Frontal cortex (tissue), 3 donors: ENCODE measurements at regions not wholly inside any gene's neighbourhood (a gene's known extent, or its start where the extent isn't known, plus 50 kb on each side); places are given as distances from the start of the nearest gene placed in this dataset.
"Not testable (repeated sequence)": the region's sequence is repeated elsewhere in the genome, so short reads cannot be mapped to it uniquely, and the experiment has no call there.

Source experiments
- DNase-seq, 2 donors: peaks; one replicate each; pipeline ENCODE4 v3.0.0; 2012; ENCODE audit warnings: low spot score in 2 of 2
- FAIRE-seq: peaks from 2 replicates; lab custom pipeline; 2012; peaks lifted over from hg19 to GRCh38; lab: Jason Lieb, UNC
- donor health status: control.
- donor health status: control.
- donor health status: control.

GRCh38 chr5:13251623-13252376 is 692.7 kb downstream of the DNAH5 start:
- no peak for FAIRE-seq
- DNase-seq: no peak

- FAIRE-seq (no peak), DNase-seq (no peak)
These were observed 693.8 kb downstream of the DNAH5 start for GRCh38 chr5:13250464-13251291.

GRCh38 chr5:13249854-13250253 is 694.6 kb downstream of the DNAH5 start:
- no peak for FAIRE-seq
- DNase-seq: no peak

- no peak for DNase-seq
These were observed 696.2 kb downstream of the DNAH5 start for GRCh38 chr5:13248253-13248652.

GRCh38 chr5:13246053-13246452 is 698.4 kb downstream of the DNAH5 start:
- DNase-seq (no peak), FAIRE-seq (no peak)

More at GRCh38 chr5:13248253-13248652, 696.2 kb downstream of the DNAH5 start:
- no peak for FAIRE-seq

GRCh38 chr5:13244151-13244550 is 700.3 kb downstream of the DNAH5 start:
- FAIRE-seq (no peak), DNase-seq (no peak)

- DNase-seq (no peak), FAIRE-seq (no peak)
These were observed 717.0 kb downstream of the DNAH5 start for GRCh38 chr5:13227513-13227912.

GRCh38 chr5:13218518-13218917 is 726.0 kb downstream of the DNAH5 start:
- no peak for DNase-seq
- FAIRE-seq: no peak

GRCh38 chr5:13217636-13218035 is 726.9 kb downstream of the DNAH5 start:
- no peak for DNase-seq

GRCh38 chr5:13215806-13216205 is 728.7 kb downstream of the DNAH5 start:
- no peak for DNase-seq
- no peak for FAIRE-seq

More at GRCh38 chr5:13217636-13218035, 726.9 kb downstream of the DNAH5 start:
- FAIRE-seq: no peak

- no peak for FAIRE-seq
- DNase-seq: no peak
These were observed 729.1 kb downstream of the DNAH5 start for GRCh38 chr5:13215370-13215769.

- FAIRE-seq (no peak), DNase-seq (no peak)
These were observed 730.3 kb downstream of the DNAH5 start for GRCh38 chr5:13214182-13214581.

GRCh38 chr5:13212886-13213285 is 731.6 kb downstream of the DNAH5 start:
- DNase-seq (no peak), FAIRE-seq (no peak)

- no peak for FAIRE-seq
- DNase-seq: no peak
These were observed 733.4 kb downstream of the DNAH5 start for GRCh38 chr5:13211064-13211463.

- FAIRE-seq (no peak), DNase-seq (no peak)
These were observed 737.4 kb downstream of the DNAH5 start for GRCh38 chr5:13207112-13207511.

GRCh38 chr5:13201022-13201421 is 743.5 kb downstream of the DNAH5 start:
- DNase-seq: no peak
- no peak for FAIRE-seq

GRCh38 chr5:13198226-13198625 is 746.3 kb downstream of the DNAH5 start:
- not testable (repeated sequence) for DNase-seq, FAIRE-seq

GRCh38 chr5:13189532-13189931 is 755.0 kb downstream of the DNAH5 start:
- no peak for DNase-seq
- no peak for FAIRE-seq

- FAIRE-seq: no peak
- no peak for DNase-seq
These were observed 756.1 kb downstream of the DNAH5 start for GRCh38 chr5:13188371-13188770.

- DNase-seq (no peak), FAIRE-seq (no peak)
These were observed 757.3 kb downstream of the DNAH5 start for GRCh38 chr5:13187186-13187585.

- FAIRE-seq: no peak
- DNase-seq: no peak
These were observed 758.3 kb downstream of the DNAH5 start for GRCh38 chr5:13186177-13186576.
